ENCODE measurements at regions not wholly inside any gene's neighbourhood (a gene's known extent, or its start where the extent isn't known, plus 50 kb on each side); places are given as distances from the start of the nearest gene placed in this dataset.

DNA sequence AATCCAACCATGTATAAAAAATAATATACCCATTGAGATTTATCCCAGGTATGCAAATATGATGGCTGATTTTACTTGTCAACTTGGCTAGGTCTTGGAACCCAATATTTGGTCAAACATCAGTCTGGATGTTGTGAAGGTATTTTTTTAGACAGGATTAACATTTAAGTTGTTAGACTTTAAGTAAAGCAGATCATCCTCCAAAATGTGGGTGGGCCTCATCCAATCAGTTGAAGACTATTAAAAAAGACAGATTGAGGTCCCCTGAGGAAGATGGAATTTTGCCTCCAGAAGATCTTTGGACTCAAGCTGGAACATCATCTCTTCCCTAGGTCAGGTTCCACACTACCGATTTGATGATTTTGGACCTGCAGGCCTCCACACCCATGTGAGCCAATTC, 271.2 kb downstream of the TMEM121 start:
- Histone ChIP-seq H4K8ac (ENCODE audit: low read depth, low read length) (no peak overlapping the region), H2BK5ac (ENCODE audit: low read depth, low read length, poor library complexity) (no peak overlapping the region), H3K4ac (ENCODE audit: low read depth, low read length) (no peak overlapping the region), H2BK12ac (ENCODE audit: low read length) (no peak overlapping the region), H4K91ac (ENCODE audit: low read depth, low read length) (no peak overlapping the region), H3K4me1 (ENCODE audit: control insufficient read depth in 1 of 2, insufficient read depth in 2 of 2, low read length in 2 of 2) (no peaks in the 10 kb centered on the region), H2AK5ac (ENCODE audit: low read length) (no peak overlapping the region), H3K23ac (ENCODE audit: low read length) (no peak overlapping the region), H3K27ac (ENCODE audit: low read depth, low read length) (no peak overlapping the region), H3K79me2 (ENCODE audit: control insufficient read depth, insufficient read depth, low read length, poor library complexity) (no peaks in the 10 kb centered on the region), H4K12ac (ENCODE audit: low read depth, low read length) (no peak overlapping the region), H3K4me2 (ENCODE audit: low read length) (no peak overlapping the region), H3K27me3 (ENCODE audit: insufficient read depth, low read length) (no peaks in the 10 kb centered on the region), H3K14ac (ENCODE audit: low read length) (no peak overlapping the region), H2AFZ (ENCODE audit: insufficient read depth, low read length, poor library complexity) (no peak overlapping the region), H2BK120ac (ENCODE audit: insufficient read depth, low read length, poor library complexity) (no peak overlapping the region), H3K18ac (ENCODE audit: low read length) (no peak overlapping the region), H3K36me3 (ENCODE audit: control insufficient read depth in 1 of 2, insufficient read depth in 2 of 2, low read length in 2 of 2) (no peaks in the 10 kb centered on the region), H3K79me1 (ENCODE audit: low read length) (no peaks in the 10 kb centered on the region), H3K4me3 (ENCODE audit: low read depth, low read length) (no peak overlapping the region), H3K9me3 (ENCODE audit: insufficient read depth, low read depth, low read length) (peaks cover 21% of the 10 kb centered on the region), H3K9ac (ENCODE audit: low read length) (no peak overlapping the region)
- DNase-seq: no peak
- no CpG with 5 or more reads among the region's 1 CpG for WGBS (ENCODE audit: extremely low coverage, insufficient coverage, insufficient read length)

DNA sequence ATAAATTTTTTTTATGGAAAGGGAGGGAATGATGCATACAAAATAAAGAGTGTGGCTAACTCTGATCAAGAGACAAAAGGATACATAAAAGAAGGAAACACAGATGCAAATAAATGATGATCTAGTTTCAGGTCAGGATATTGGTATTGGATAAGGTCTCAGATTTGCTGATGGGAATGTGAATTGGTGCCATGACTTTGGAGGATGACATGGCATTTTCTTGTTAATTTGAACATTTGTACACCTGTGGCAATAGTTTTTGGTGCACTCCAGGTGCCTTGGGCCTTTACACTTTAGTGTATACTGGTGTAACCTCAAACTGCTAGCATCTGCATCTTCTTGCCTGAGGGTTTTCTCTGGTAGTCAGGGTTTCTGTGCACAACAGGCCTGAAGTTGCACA, 279.3 kb downstream of the TMEM121 start:
- Histone ChIP-seq H3K27me3 (ENCODE audit: insufficient read depth, low read length) (no peaks in the 10 kb centered on the region), H3K27ac (ENCODE audit: low read depth, low read length) (no peak overlapping the region), H2BK12ac (ENCODE audit: low read length) (no peak overlapping the region), H3K79me2 (ENCODE audit: control insufficient read depth, insufficient read depth, low read length, poor library complexity) (no peaks in the 10 kb centered on the region), H3K9ac (ENCODE audit: low read length) (no peak overlapping the region), H2BK5ac (ENCODE audit: low read depth, low read length, poor library complexity) (no peak overlapping the region), H3K9me3 (ENCODE audit: insufficient read depth, low read depth, low read length) (peaks cover 23% of the 10 kb centered on the region), H4K91ac (ENCODE audit: low read depth, low read length) (no peak overlapping the region), H3K4me3 (ENCODE audit: low read depth, low read length) (no peak overlapping the region), H4K8ac (ENCODE audit: low read depth, low read length) (no peak overlapping the region), H3K4me2 (ENCODE audit: low read length) (no peak overlapping the region), H3K4ac (ENCODE audit: low read depth, low read length) (no peak overlapping the region), H2BK120ac (ENCODE audit: insufficient read depth, low read length, poor library complexity) (no peak overlapping the region), H2AFZ (ENCODE audit: insufficient read depth, low read length, poor library complexity) (no peak overlapping the region), H3K79me1 (ENCODE audit: low read length) (no peaks in the 10 kb centered on the region), H3K23ac (ENCODE audit: low read length) (no peak overlapping the region), H2AK5ac (ENCODE audit: low read length) (no peak overlapping the region), H3K14ac (ENCODE audit: low read length) (no peak overlapping the region), H3K36me3 (ENCODE audit: control insufficient read depth in 1 of 2, insufficient read depth in 2 of 2, low read length in 2 of 2) (no peaks in the 10 kb centered on the region), H3K18ac (ENCODE audit: low read length) (no peak overlapping the region), H4K12ac (ENCODE audit: low read depth, low read length) (no peak overlapping the region), H3K4me1 (ENCODE audit: control insufficient read depth in 1 of 2, insufficient read depth in 2 of 2, low read length in 2 of 2) (no peaks in the 10 kb centered on the region)
- no peak for DNase-seq

DNA sequence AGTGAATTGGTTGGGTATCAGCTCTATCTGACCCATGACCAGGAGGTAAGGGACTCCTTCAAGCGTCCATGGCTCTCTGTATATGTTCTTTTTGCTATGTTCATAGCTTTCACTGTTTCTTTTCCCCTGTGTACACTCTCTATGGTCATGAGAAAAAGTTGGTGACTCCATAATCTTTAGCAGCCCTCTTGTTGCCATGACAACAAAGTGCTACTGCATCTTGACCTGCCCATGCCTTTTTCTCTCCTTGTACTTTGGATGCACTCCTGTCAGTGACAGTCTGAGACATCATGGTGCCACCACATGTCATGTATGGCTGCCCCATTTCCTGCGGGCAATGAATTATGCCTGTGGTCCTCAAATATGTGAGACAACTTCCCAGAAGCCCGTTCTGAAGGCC, 280.2 kb downstream of the TMEM121 start:
- no peak overlapping the region for H2AK5ac ChIP-seq (ENCODE audit: low read length)
- no peak overlapping the region for H4K8ac ChIP-seq (ENCODE audit: low read depth, low read length)
- H3K18ac ChIP-seq (ENCODE audit: low read length): no peak overlapping the region
- H2BK12ac ChIP-seq (ENCODE audit: low read length): no peak overlapping the region
- H3K4ac ChIP-seq (ENCODE audit: low read depth, low read length): no peak overlapping the region
- no peaks in the 10 kb centered on the region for H3K4me1 ChIP-seq (ENCODE audit: control insufficient read depth in 1 of 2, insufficient read depth in 2 of 2, low read length in 2 of 2)
- no peak overlapping the region for H3K4me2 ChIP-seq (ENCODE audit: low read length)
- no peaks in the 10 kb centered on the region for H3K79me2 ChIP-seq (ENCODE audit: control insufficient read depth, insufficient read depth, low read length, poor library complexity)
- H3K4me3 ChIP-seq (ENCODE audit: low read depth, low read length): no peak overlapping the region
- WGBS (ENCODE audit: extremely low coverage, insufficient coverage, insufficient read length): no CpG with 5 or more reads among the region's 3 CpGs
- no peak overlapping the region for H3K27ac ChIP-seq (ENCODE audit: low read depth, low read length)
- no peak overlapping the region for H3K23ac ChIP-seq (ENCODE audit: low read length)
- no peaks in the 10 kb centered on the region for H3K36me3 ChIP-seq (ENCODE audit: control insufficient read depth in 1 of 2, insufficient read depth in 2 of 2, low read length in 2 of 2)
- H3K14ac ChIP-seq (ENCODE audit: low read length): no peak overlapping the region
- H2BK120ac ChIP-seq (ENCODE audit: insufficient read depth, low read length, poor library complexity): no peak overlapping the region
- DNase-seq: no peak
- no peak overlapping the region for H4K91ac ChIP-seq (ENCODE audit: low read depth, low read length)
- no peak overlapping the region for H4K12ac ChIP-seq (ENCODE audit: low read depth, low read length)
- peaks cover 31% of the 10 kb centered on the region for H3K9me3 ChIP-seq (ENCODE audit: insufficient read depth, low read depth, low read length)
- no peaks in the 10 kb centered on the region for H3K79me1 ChIP-seq (ENCODE audit: low read length)
- H2AFZ ChIP-seq (ENCODE audit: insufficient read depth, low read length, poor library complexity): no peak overlapping the region
- no peak overlapping the region for H2BK5ac ChIP-seq (ENCODE audit: low read depth, low read length, poor library complexity)
- no peak overlapping the region for H3K9ac ChIP-seq (ENCODE audit: low read length)
- no peaks in the 10 kb centered on the region for H3K27me3 ChIP-seq (ENCODE audit: insufficient read depth, low read length)

DNA sequence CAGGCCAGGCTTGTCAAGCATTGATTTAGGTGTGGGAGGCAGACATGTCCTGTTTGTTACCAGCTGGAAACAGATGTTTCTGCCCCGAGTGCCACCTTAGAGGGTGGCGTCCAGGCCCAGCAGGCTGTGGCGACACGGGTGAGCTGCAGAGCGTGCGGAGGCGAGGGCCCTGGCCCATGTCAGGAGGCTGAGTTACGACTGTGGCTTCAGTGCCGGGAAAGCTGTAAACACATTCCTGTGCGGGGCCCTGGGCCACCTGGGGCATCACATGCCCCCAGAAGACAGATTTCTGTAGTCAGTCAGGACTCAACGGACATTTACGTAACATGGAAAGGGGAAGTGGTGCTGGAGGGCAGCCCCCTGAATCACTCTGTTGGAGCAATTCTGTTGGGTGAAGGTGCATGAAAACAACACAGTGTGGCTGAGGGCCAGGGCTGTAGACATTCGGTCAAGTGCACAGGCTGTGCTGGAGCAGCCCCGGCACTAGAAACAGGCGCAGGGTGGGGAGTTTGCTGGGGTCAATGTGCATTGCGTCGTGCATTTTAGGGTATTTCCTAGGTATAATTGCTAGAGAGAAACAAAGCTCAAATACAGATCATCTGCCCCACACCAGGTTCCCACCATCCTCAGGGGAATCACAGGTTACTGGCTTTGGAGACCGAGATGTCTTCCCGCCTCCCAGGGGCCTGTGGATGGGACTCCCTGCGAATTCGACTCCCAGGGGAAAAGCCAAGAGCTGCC, 291.8 kb downstream of the TMEM121 start:
- Histone ChIP-seq H3K4me3 (ENCODE audit: low read depth, low read length) (no peak overlapping the region), H3K27ac (ENCODE audit: low read depth, low read length) (no peak overlapping the region), H3K36me3 (ENCODE audit: control insufficient read depth in 1 of 2, insufficient read depth in 2 of 2, low read length in 2 of 2) (no peaks in the 10 kb centered on the region), H3K4me2 (ENCODE audit: low read length) (no peak overlapping the region), H3K18ac (ENCODE audit: low read length) (no peak overlapping the region), H3K79me1 (ENCODE audit: low read length) (no peaks in the 10 kb centered on the region), H2BK12ac (ENCODE audit: low read length) (no peak overlapping the region), H3K9me3 (ENCODE audit: insufficient read depth, low read depth, low read length) (peaks cover 29% of the 10 kb centered on the region), H4K8ac (ENCODE audit: low read depth, low read length) (no peak overlapping the region), H3K14ac (ENCODE audit: low read length) (no peak overlapping the region), H3K27me3 (ENCODE audit: insufficient read depth, low read length) (no peaks in the 10 kb centered on the region), H3K4me1 (ENCODE audit: control insufficient read depth in 1 of 2, insufficient read depth in 2 of 2, low read length in 2 of 2) (no peaks in the 10 kb centered on the region), H3K4ac (ENCODE audit: low read depth, low read length) (no peak overlapping the region), H4K12ac (ENCODE audit: low read depth, low read length) (no peak overlapping the region), H3K79me2 (ENCODE audit: control insufficient read depth, insufficient read depth, low read length, poor library complexity) (no peaks in the 10 kb centered on the region), H2BK120ac (ENCODE audit: insufficient read depth, low read length, poor library complexity) (no peak overlapping the region), H3K9ac (ENCODE audit: low read length) (no peak overlapping the region), H2AK5ac (ENCODE audit: low read length) (no peak overlapping the region), H3K23ac (ENCODE audit: low read length) (no peak overlapping the region), H2AFZ (ENCODE audit: insufficient read depth, low read length, poor library complexity) (no peak overlapping the region), H4K91ac (ENCODE audit: low read depth, low read length) (no peak overlapping the region), H2BK5ac (ENCODE audit: low read depth, low read length, poor library complexity) (no peak overlapping the region)
- no CpG with 5 or more reads among the region's 21 CpGs for WGBS (ENCODE audit: extremely low coverage, insufficient coverage, insufficient read length)
- no peak for DNase-seq
